ENCODE measurements at regions not wholly inside any gene's neighbourhood (a gene's known extent, or its start where the extent isn't known, plus 50 kb on each side); places are given as distances from the start of the nearest gene placed in this dataset.
"Not testable (repeated sequence)": the region's sequence is repeated elsewhere in the genome, so short reads cannot be mapped to it uniquely, and the experiment has no call there.

DNA sequence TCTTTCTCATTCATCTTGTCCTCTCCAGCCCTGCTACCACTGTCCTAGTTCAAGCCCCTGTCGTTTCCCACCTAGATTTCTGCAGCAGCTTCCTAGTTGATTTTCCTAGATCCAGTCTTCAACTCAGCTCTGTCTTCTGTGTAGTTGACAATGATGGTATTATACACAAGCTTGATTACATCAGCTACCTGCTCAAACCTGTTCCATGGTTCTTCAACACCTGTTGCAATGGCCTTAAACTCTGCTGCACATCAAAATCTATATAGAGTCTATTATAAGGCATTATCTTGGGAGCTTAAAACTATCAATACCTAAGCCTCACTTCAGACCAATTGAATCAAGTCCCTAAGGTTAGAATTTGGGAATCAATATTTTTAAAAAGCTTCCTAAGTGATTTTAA, 71.7 kb upstream of the PELI2 start:
- no peak for DNase-seq (ENCODE audit: low read depth)

DNA sequence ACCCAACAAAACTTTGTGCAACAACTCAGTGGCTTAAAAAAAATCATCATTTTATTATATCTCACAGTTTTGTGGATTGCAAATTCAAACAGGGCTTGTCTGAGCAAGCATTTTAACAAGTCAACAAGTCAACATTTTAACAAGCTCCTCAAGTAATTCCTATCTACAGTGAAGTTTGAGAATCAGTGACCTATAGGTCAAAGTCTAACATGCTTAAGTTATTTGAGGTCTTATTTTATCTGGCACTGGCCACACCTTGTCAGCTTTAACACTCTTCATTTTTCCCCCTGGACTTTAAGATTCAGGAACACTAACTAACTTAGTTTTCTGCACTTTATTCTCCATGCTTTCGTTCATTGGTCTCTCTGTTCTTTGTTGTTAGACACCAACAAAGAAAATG, 71.2 kb upstream of the PELI2 start:
- no peak for DNase-seq (ENCODE audit: low read depth)

DNA sequence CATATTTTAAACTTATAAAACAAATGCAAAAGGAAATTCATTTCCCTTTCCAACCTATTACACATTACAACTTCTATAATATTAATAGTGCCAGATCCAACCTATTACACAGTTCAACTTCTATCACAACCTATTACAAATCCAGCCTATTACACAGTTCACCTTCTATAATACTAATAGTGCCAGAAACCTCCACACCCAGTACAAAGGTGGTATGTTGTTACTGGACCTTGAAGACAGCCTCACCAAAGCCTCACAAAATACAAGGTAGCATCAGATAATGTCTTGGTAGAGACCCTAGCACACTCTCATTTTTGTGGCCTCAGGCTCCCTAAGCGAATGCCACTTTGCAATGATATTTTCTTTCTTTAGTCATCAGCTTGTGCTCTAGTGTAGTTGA, 68.7 kb upstream of the PELI2 start:
- no peak for DNase-seq (ENCODE audit: low read depth)

DNA sequence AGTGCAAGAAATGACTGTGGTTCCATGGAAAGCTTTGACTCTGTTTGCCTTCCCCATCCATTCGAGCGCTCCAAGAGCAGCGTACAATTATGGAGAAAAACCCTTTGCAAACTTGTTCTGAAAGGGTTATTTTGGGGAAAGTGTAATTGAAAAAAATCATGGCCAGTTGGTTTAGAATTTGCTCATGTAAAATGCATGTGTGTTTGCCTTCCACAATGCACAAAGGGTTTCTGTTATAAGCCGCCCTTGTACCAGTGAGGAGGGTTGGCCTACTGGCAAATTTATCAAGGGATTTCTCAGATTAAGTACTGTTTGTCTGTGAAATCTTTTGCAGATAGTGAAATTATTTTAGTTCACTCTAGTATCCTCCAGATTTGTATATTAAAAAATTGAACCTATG, 62.7 kb upstream of the PELI2 start:
- no peak for DNase-seq (ENCODE audit: low read depth)

DNA sequence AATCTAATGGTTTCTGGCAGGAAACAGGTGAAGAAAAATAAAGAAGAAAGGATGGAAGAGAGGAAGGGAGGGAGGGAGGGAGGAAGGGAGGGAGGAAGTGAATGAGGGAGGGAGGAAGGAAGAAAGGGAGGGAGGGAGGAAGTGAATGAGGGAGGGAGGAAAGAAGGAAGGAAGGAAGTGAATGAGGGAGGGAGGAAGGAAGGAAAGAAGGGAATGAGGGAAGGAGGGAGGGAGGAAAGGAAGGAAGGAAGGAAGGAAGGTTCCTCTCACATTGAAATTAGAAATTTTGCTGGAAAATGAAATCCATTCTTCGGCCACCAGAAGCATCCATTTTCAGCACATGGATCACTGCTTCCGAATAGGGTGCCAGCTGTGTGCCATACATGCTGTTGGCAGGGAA, 62.2 kb upstream of the PELI2 start:
- DNase-seq (ENCODE audit: low read depth): no peak

DNA sequence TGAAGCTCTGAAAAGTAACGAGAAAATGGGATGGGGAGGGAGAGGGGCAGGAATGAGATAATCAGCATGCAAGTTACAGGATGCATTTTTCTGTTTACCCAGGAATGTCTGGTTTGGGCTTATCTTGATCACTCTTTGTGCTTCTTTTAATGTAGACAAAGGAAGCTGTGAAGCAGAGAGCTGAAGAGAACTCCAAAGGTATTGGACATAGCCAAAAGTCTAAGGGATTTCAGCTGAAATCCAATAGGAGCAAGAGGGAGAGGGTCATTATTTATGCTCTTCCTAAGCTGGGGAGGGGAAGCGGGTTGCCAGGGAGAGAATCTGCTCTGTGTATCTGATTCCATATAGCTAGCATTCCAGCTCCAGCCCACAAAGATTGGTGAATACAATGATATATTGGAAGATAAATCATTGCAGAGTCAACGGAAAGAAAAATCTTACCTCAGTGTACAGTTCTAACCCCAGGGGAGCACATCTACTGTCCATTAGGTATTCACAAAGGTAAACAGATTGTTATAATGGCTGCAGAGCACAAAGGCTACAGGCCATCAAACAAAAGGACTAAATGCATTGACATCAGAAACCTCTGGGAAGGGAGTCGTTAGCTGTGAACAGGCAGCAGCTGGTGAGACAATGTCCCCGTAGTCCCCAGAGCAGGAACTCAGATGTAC, 61.0 kb upstream of the PELI2 start:
- DNase-seq (ENCODE audit: low read depth): no peak

DNA sequence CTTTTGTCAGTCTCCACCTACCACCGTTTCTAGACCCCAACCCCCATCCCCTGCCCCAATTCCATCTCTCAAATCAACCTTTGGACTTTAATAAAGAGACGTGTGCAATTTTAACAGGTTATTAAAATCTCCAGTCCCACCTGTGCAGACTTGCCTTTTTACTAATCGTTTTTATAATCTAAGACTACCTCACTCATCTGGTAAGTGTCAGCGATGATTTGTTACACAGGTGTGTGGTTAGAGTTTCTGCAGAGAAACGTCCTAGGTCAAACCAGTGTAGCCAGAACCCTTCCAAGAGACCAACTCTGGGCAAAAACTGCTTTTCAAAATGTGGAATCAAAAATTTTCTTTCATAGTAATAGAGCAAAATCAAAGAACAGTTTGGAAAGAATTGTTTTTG, 60.4 kb upstream of the PELI2 start:
- no peak for DNase-seq (ENCODE audit: low read depth)

DNA sequence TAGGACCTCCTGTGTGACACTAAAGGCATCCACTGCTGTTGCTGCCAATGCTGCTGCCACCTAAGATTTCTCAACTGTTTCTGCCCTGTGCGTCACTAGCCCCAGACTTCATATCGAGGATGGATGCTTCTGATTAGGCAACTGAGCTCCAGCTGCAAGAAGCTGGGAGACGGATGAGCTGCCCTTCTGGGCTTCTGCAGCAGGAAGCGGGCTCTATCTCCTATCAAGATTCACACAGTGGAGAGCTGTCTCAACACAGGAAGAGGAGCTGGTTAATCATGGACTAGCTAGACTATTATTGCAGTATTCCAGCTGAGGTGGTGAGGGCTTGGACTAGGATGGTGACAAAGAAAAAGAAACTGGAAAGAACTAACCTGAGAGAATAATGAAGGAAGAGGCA, 59.2 kb upstream of the PELI2 start:
- DNase-seq (ENCODE audit: low read depth): no peak

DNA sequence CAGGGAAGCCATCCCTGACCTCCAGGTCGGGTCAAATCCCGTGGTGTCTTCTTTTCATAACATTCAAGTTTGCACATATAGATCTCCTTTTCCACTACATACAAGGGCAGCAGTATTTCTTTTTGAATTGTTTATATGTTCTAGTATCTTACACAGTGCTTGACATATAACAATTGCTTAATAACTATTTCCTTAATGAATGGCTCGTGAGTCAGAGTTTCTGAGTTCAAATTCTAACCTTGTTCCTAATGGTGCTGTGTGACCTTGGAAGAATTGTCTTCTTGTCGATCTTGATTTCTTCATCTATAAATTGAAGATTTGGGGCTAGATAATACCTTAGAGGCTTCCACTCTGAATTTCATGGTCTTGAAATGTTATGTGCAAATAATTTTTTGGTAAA, 57.2 kb upstream of the PELI2 start:
- no peak for DNase-seq (ENCODE audit: low read depth)

DNA sequence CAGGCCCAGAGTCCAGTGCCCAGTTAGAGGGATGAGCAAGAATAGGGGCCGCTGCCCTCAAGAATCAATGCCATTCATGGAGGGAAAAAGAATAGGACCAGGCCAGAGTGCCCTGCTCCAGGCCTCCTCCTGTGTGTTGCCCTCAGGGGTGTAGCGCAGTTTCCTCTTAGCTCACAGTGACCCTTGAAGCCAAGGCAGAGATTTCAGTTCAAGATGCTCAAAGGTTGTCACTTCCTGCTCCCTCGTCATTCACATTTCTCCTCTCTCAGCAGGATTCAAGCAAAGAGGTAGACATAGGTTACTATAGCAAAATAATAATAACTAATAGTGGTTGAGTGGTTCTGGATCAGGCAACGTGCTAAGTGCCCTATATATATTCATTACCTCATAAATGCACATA, 55.1 kb upstream of the PELI2 start:
- no peak for DNase-seq (ENCODE audit: low read depth)

DNA sequence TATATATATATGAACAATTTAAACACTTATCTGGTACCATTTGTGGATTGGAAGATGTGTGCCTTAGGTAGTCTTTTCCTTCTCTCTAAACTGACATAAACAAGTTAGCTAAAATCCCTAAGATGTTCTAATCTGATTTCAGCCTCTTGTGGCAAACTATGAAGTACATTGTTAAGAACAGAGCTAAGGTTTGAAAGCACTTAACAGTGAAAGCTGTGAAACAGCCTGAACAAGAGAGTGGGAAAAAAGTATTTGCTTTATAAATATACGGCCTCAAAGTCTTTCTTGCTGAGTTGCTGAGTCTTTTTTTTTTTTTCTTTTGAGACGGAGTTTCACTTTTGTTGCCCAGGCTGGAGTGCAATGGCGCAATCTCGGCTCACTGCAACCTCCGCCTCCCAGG, 53.7 kb upstream of the PELI2 start:
- DNase-seq (ENCODE audit: low read depth): no peak

DNA sequence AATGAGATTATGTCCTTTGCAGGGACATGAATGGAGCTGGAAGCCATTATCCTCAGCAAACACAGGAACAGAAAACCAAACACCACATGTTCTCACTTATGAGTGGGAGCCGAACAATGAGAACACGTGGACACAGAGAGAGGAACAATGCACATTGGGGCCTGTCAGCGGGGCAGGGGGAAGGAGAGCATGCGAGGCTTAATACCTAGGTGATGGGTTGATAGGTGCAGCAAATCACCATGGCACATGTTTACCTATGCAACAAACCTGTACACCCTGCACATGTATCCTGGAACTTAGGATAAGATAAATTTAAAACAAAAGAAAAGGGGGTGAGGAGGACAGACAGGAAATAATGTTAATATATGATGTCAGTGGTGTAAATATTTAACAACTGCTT, 53.0 kb upstream of the PELI2 start:
- not testable (repeated sequence) for DNase-seq (ENCODE audit: low read depth)

DNA sequence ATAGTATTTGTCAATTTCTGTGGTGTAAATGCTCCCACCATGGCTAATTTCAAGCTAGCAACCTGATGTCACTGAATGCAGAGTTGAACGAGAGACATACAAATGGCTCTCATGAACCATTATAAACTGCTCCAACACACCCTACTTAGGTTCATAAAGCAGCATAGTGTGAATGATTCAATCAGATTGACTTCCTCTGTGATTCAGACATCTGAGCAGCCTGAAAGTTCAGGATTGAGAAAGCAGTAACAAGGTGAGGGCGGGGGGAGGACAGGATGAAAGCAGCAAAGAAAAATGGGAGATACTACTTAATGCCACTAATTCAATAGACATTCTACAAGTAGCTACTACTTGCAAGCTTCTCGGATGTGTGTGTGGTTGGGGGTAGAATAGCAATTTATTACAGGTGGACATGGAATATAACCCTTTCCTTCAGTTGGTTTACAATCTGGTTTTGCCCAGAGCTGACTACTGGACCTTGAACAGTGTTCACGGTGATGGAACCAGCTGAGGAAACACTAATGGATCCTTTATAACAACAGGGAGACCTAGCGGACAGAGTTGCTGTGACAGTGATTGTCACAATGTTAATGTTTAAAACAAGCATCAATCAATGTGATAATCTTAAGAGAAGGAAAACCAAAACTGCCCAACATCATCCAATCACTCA, 52.5 kb upstream of the PELI2 start:
- DNase-seq (ENCODE audit: low read depth): no peak
